ENCODE measurements at regions not wholly inside any gene's neighbourhood (a gene's known extent, or its start where the extent isn't known, plus 50 kb on each side); places are given as distances from the start of the nearest gene placed in this dataset.
A peak's percentile ranks its signal among the peaks of the same experiment; 100 is the strongest.

DNA sequence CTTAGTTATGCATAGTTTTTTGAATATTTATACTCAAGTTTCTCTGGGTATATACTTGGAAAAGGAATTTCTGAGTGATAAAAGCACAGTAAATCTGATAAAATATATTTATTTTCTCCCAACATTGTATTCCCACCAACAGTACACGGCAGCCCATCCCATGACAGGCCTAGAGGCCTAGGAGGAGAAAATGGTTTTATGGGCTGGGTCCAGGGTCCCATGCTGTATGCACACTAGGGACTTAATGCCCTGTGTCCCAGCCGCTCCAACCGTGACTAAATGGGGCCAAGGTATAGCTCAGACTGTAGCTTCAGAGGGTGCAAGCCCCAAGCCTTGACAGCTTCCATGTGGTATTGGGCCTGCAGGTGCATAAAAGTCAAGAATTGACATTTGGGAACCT, 1007.7 kb downstream of the DSC3 start (continued):
- TF ChIP-seq, protein P1, sequence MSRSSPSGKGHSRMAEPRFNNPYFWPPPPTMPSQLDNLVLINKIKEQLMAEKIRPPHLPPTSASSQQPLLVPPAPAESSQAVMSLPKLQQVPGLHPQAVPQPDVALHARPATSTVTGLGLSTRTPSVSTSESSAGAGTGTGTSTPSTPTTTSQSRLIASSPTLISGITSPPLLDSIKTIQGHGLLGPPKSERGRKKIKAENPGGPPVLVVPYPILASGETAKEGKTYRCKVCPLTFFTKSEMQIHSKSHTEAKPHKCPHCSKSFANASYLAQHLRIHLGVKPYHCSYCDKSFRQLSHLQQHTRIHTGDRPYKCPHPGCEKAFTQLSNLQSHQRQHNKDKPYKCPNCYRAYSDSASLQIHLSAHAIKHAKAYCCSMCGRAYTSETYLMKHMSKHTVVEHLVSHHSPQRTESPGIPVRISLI (CRISPR knock-in tag; IDR thresholded peaks at IDR 0.05; ENCODE audit: borderline replicate concordance): no peak
- TF ChIP-seq ZBTB7A (CRISPR knock-in tag; IDR thresholded peaks at IDR 0.05): no peak
- no peak for TF ChIP-seq ZNF569 (CRISPR knock-in tag; IDR thresholded peaks at IDR 0.05; ENCODE audit: borderline replicate concordance)

DNA sequence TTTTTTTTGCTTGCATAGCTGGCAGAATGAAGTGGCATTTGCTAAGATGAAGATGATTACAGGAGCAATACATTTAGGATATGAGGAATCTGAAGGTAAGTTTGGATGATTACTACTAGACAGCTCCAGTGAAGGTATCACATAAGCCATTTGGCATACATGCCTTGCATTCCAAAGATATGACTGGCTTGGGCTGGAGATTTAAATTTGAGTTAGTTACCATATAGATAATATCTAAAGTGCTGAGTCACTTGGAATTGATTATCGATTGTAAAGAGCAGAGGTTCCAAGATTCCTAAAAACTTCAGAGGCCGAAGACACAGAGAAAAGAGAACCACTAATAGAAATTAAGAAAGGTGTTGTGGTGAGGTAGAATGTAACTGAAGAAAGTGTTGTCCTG, 1026.4 kb downstream of the DSC3 start:
- DNase-seq (ENCODE audit: low spot score): no peak
- Histone ChIP-seq H3K9ac (ENCODE audit: insufficient read depth, low read depth, low read length) (no peak overlapping the region), H3K4me2 (ENCODE audit: low read depth, low read length) (no peak overlapping the region), H3K9me3 (ENCODE audit: low read length) (no peaks in the 10 kb centered on the region), H3K4me1 (ENCODE audit: insufficient read depth, low read length) (no peaks in the 10 kb centered on the region), H3K27ac (ENCODE audit: extremely low read length, insufficient read depth, low read length) (no peak overlapping the region), H3K27me3 (ENCODE audit: control insufficient read depth in 1 of 2, insufficient read depth in 2 of 2, low read length in 2 of 2) (no peaks in the 10 kb centered on the region), H4K20me1 (ENCODE audit: insufficient read depth, low read length) (no peaks in the 10 kb centered on the region), H3K36me3 (replicated peaks in 1 of 2; ENCODE audit: control insufficient read depth in 1 of 2, insufficient read depth in 2 of 2, low read length in 2 of 2) (no peaks in the 10 kb centered on the region), H2AFZ (ENCODE audit: low read length) (no peak overlapping the region), H3K79me2 (ENCODE audit: insufficient read depth, low read length) (no peaks in the 10 kb centered on the region), H3K4me3 (replicated peaks in 1 of 3; ENCODE audit: insufficient read depth in 1 of 3, low read depth in 2 of 3, low read length in 3 of 3) (no peak overlapping the region)
- peak; percentile 62 for TF ChIP-seq NFE2L2 (IDR thresholded peaks at IDR 0.05; ENCODE audit: low read length)
- no peak for TF ChIP-seq ZNF350 (CRISPR knock-in tag; IDR thresholded peaks at IDR 0.05; ENCODE audit: borderline replicate concordance, low read depth)
- ChIA-PET CTCF (ENCODE audit: low intra/inter-chr PET ratio, low total read pairs) (no interaction called here), POLR2A (no interaction called here)
- whole genome bisulfite sequencing (ENCODE audit: low lambda C conversion rate): 2% methylated on average over 2 of the region's 2 CpGs
- no peak for FAIRE-seq
- BruUV-seq (replicated peaks): no TSS peak
- in situ Hi-C loops (cut with HindIII; ENCODE audit: extremely low pct_ligation_motif_present, low pct_unique_long_range_greater_than_20kb): no loop called here
- no peak for ATAC-seq
- intact Hi-C loops (cut with micrococcal nuclease; ENCODE audit: unreplicated experiment): no loop called here

DNA sequence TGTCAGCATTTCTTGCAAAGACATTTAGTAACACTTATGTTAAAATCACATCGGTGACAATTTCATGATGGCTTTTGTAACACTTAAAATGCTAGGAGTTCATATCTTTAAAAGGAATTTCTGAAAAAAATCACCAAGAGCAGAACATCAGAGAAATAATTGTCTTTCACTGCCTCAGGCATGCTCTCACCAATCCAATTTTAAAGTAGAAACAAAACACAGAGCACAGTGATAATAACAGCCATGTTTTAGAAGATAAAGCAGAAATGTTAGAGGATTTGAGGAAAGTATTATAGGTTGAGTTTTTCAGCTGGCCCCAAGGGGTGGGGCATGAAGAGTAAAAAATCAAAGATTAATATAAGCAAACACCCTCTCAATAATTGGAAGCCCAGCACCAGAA, 1037.6 kb downstream of the DSC3 start:
- CTCF ChIA-PET (ENCODE audit: low intra/inter-chr PET ratio, low total read pairs): no interaction called here
- ATAC-seq: no peak
- intact Hi-C loops (cut with micrococcal nuclease; ENCODE audit: unreplicated experiment): no loop called here
- TF ChIP-seq TBP (CRISPR knock-in tag; IDR thresholded peaks at IDR 0.05) (no peak), HNF4G (IDR thresholded peaks at IDR 0.05; ENCODE audit: borderline replicate concordance, low read depth, low read length) (no peak), HNF4G (CRISPR knock-in tag; IDR thresholded peaks at IDR 0.05; ENCODE audit: borderline replicate concordance, low read depth) (no peak), ZBTB38 (CRISPR knock-in tag; IDR thresholded peaks at IDR 0.05) (no peak), ZNF101 (CRISPR knock-in tag; IDR thresholded peaks at IDR 0.05; ENCODE audit: borderline replicate concordance, low read depth) (no peak), SP2 (CRISPR knock-in tag; IDR thresholded peaks at IDR 0.05) (no peak), MZF1 (CRISPR knock-in tag; IDR thresholded peaks at IDR 0.05; ENCODE audit: borderline replicate concordance) (no peak), ZKSCAN1 (IDR thresholded peaks at IDR 0.05; ENCODE audit: low read length) (no peak)
- TF ChIP-seq, protein P2, sequence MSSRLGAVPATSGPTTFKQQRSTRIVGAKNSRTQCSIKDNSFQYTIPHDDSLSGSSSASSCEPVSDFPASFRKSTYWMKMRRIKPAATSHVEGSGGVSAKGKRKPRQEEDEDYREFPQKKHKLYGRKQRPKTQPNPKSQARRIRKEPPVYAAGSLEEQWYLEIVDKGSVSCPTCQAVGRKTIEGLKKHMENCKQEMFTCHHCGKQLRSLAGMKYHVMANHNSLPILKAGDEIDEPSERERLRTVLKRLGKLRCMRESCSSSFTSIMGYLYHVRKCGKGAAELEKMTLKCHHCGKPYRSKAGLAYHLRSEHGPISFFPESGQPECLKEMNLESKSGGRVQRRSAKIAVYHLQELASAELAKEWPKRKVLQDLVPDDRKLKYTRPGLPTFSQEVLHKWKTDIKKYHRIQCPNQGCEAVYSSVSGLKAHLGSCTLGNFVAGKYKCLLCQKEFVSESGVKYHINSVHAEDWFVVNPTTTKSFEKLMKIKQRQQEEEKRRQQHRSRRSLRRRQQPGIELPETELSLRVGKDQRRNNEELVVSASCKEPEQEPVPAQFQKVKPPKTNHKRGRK (CRISPR knock-in tag; IDR thresholded peaks at IDR 0.05): no peak
- TF ChIP-seq, protein P3, sequence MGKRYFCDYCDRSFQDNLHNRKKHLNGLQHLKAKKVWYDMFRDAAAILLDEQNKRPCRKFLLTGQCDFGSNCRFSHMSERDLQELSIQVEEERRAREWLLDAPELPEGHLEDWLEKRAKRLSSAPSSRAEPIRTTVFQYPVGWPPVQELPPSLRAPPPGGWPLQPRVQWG (CRISPR knock-in tag; IDR thresholded peaks at IDR 0.05; ENCODE audit: borderline replicate concordance, low read depth): no peak

More for the DNA sequence above, 1037.6 kb downstream of the DSC3 start:
- no peak overlapping the region for H3K4me3 ChIP-seq (replicated peaks in 1 of 3; ENCODE audit: insufficient read depth in 1 of 3, low read depth in 2 of 3, low read length in 3 of 3)
- no peaks in the 10 kb centered on the region for H3K79me2 ChIP-seq (ENCODE audit: insufficient read depth, low read length)
- H3K36me3 ChIP-seq (replicated peaks in 1 of 2; ENCODE audit: control insufficient read depth in 1 of 2, insufficient read depth in 2 of 2, low read length in 2 of 2): no peaks in the 10 kb centered on the region
- FAIRE-seq (no peak), DNase-seq (ENCODE audit: low spot score) (no peak)
- no peak overlapping the region for H3K27ac ChIP-seq (ENCODE audit: extremely low read length, insufficient read depth, low read length)
- in situ Hi-C loops (cut with HindIII; ENCODE audit: extremely low pct_ligation_motif_present, low pct_unique_long_range_greater_than_20kb): no loop called here
- no peak overlapping the region for H2AFZ ChIP-seq (ENCODE audit: low read length)
- POLR2A ChIA-PET: no interaction called here
- H4K20me1 ChIP-seq (ENCODE audit: insufficient read depth, low read length): no peaks in the 10 kb centered on the region
- no TSS peak for BruUV-seq (replicated peaks)
- WGBS (ENCODE audit: low lambda C conversion rate): 4% methylated on average over 1 of the region's 1 CpG
- H3K4me2 ChIP-seq (ENCODE audit: low read depth, low read length): no peak overlapping the region
- H3K9ac ChIP-seq (ENCODE audit: insufficient read depth, low read depth, low read length): no peak overlapping the region
- no peaks in the 10 kb centered on the region for H3K27me3 ChIP-seq (ENCODE audit: control insufficient read depth in 1 of 2, insufficient read depth in 2 of 2, low read length in 2 of 2)
- H3K4me1 ChIP-seq (ENCODE audit: insufficient read depth, low read length): no peaks in the 10 kb centered on the region
- H3K9me3 ChIP-seq (ENCODE audit: low read length): no peaks in the 10 kb centered on the region
